ENCODE measurements at regions not wholly inside any gene's neighbourhood (a gene's known extent, or its start where the extent isn't known, plus 50 kb on each side); places are given as distances from the start of the nearest gene placed in this dataset.

DNA sequence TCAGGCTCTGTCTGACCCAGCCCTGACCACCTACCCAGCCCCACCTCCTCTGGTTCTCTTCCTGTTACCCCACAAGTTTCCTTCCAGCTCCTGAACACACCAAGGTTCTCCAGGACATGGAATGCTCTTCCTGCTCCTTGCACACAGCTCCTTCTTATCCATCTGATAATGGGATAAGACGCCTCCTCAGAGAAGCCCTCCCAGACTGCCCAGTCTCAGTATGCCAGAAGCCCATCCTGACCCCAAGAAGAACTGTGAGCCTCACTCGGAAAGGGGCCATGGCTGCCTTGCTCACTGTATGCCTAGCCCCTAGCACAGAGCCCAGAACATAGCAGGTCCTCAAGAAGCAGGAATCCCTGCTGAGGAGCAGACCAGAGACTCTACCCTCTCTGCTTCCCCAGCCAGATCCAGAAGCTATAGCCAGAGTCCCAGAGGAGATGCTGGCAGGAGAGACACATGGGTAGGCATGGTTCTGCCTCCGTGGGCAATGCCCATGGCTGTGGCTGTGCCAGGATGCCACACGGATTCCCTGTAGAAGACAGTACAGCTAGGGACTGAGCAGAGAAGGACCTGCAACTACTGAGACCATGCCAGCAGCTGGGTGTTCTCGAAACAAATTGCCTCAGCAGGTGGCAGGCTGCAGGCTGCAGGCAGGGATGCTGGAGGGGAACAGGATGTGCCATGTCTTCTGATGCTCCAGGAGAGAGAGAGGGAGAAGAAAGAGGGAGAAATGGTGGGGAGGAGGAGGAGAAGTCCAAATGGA lies 74.0 kb upstream of the LINGO1 start:
- Histone ChIP-seq H3K4me3 (no peak overlapping the region), H3K27ac (no peak overlapping the region)

- Histone ChIP-seq H3K4me3 (no peak overlapping the region), H3K27ac (no peak overlapping the region)
Observed at GRCh38 chr15:77702211-77702957, 69.7 kb upstream of the LINGO1 start.

- H3K4me3 ChIP-seq = no peak overlapping the region
- no peak overlapping the region for H3K27ac ChIP-seq
Observed at GRCh38 chr15:77698481-77698880, 65.8 kb upstream of the LINGO1 start.

GRCh38 chr15:77697893-77698292 lies 65.2 kb upstream of the LINGO1 start:
- H3K27ac ChIP-seq = no peak overlapping the region
- H3K4me3 ChIP-seq = no peak overlapping the region

DNA sequence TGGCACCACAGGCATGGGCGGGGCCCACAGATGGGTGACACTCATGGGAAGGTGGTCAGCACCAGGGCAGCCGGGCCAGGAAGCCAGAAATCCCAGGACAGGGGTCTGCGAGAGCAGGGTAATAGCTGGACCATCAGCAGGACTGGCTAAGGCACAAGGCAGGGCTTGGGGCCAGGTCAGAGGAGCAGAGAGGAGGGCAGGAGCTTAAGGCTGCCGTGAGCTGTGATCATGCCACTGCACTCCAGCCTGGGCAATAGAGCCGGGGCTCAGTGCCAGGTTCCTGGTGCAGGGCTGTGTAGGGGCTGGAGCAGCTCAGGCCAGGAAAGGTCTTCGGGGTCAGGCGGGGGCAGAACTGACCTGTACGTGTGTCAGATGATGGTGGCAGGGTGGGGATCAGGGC lies 64.2 kb upstream of the LINGO1 start:
- no peak overlapping the region for H3K4me3 ChIP-seq

GRCh38 chr15:77695961-77696582 lies 63.4 kb upstream of the LINGO1 start:
- Histone ChIP-seq H3K27ac (no peak overlapping the region), H3K4me3 (no peak overlapping the region)

More for the DNA sequence above, 64.2 kb upstream of the LINGO1 start:
- no peak overlapping the region for H3K27ac ChIP-seq

- H3K4me3 ChIP-seq = no peak overlapping the region
- no peak overlapping the region for H3K27ac ChIP-seq
Observed at GRCh38 chr15:77695548-77695947, 62.8 kb upstream of the LINGO1 start.

DNA sequence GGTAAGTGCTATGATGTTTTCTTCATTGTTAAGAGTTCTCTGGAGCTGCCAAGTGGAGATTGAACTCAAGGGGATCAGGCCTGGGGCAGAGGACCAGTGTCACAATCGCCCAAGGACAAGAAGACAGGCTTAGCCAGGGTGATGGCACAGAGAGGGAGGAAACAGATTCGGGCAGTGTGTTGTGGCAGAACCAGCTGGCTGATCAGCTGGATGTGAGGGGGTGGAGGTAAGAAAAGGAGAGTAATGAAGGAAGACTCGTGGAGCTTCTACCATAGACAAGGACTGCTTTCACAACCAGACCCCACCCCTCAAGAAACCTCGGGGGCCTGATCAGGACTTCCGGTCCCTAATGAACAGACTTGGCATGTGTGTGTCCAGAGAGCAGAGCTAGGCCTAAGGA lies 60.9 kb upstream of the LINGO1 start:
- Histone ChIP-seq H3K4me3 (no peak overlapping the region), H3K27ac (no peak overlapping the region)

DNA sequence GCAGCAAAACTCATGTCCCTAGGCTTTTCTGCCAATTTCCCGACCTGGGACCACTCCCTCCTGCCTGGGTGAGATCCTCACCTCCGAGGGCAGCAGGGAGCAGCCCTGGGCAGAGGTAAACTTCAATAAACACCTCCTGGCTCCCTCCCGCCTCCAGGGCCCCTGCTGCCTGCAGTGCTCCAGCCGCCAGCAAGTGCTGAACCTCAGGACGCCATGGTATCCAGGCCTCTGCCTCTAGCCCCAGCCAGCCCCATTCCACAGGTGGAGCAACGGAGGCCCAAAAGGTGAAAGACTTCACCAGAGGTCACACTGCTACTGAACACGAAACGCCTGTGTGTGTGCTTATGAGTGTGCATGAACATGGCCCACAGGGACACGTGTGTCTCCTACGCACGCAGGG lies 59.9 kb upstream of the LINGO1 start:
- H3K27ac ChIP-seq = no peak overlapping the region
- H3K4me3 ChIP-seq = no peak overlapping the region

DNA sequence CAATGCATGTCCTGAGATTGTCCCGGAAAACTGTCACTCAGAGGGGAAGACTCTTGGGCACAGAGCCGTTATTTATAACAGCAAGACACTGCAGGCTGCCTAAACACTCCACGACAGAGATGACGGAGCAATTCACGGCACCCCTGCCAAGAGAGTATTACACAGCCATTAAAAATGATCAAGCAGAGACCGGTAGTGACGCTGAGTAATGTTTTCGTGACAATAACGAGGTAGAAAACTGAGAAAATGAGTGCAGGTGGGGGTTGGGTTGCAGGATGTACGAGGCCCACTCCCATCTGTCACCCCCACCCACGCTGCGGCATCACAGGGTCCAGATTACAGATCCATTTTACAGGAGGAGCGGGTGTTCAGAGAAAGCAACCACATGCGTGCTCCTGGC lies 58.9 kb upstream of the LINGO1 start:
- Histone ChIP-seq H3K27ac (no peak overlapping the region), H3K4me3 (no peak overlapping the region)

- Histone ChIP-seq H3K27ac (no peak overlapping the region), H3K4me3 (no peak overlapping the region)
Observed at GRCh38 chr15:77689821-77690220, 57.1 kb upstream of the LINGO1 start.

DNA sequence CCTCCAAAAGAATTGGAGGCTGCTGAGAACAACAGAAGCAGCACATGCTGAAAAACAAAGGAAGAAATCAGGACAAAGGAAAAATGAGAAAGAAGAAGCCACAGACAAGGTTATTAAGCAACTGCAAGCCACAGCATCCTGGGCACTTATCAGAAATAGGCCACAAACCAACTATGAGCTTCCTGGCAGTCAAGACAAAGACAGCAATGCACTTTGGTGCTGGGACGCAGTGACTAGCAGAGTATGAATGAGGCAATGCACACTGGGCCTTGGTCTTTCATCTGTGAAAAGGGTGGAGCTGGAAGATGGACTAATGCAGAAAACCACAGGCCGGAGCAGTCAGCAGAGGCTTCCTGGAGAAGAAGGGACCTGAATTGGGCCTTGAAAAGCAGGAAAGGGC lies 56.0 kb upstream of the LINGO1 start:
- no peak overlapping the region for H3K4me3 ChIP-seq
- H3K27ac ChIP-seq = no peak overlapping the region

DNA sequence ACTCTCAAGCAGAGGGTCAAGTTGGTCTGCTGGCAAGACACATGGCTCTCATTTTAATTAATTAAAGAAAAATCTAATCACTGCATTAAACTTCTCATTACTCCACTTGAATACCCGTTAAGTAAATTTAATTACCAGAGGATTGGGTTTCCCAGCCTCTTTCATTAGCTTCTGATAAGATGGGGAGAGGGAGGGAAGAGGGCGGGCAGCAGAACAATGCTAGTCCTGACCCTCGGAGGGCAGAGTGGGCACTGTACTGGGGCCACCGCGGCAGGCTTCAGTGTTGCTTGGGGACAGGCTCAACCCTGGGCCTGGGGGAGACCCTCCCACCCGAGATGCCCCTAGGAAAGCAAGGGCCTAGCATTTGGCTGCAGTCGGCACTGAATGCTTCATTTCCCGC lies 55.6 kb upstream of the LINGO1 start:
- no peak overlapping the region for H3K27ac ChIP-seq
- no peak overlapping the region for H3K4me3 ChIP-seq

DNA sequence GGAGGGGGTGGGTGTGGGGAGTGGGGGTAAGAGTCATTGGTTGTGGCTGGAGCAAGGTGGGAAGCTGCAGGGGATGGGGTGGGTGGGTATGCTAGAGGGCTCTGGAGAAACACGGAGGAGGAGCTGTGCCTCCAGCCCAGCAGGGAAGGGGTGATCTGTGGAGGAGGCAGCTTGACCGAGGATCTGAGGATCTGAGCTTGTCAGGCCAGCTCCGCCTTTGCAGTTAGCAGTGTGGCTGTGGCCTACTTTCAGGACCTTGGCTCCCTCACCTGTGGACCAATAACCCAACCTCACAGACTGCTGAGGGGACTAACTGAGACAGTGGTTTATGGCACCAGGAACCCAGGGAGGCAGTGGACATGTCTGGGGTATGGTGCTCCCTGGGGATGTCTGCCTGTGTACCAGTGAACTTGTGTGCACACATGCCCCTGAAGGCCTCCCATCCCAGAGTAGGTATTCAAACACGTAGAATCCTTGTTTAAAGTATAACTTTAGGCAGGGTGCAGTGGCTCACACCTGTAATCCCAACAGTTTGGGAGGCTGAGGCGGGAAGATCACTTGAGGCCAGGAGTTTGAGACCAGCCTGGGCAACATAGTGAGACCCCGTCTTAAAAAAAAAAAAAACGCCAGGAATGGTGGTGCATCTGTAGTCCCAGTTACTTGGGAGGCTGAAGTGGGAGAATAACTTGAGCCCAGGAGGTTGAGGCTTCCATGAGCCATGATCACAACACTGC lies 52.5 kb upstream of the LINGO1 start:
- no peak overlapping the region for H3K4me3 ChIP-seq
- no peak overlapping the region for H3K27ac ChIP-seq

DNA sequence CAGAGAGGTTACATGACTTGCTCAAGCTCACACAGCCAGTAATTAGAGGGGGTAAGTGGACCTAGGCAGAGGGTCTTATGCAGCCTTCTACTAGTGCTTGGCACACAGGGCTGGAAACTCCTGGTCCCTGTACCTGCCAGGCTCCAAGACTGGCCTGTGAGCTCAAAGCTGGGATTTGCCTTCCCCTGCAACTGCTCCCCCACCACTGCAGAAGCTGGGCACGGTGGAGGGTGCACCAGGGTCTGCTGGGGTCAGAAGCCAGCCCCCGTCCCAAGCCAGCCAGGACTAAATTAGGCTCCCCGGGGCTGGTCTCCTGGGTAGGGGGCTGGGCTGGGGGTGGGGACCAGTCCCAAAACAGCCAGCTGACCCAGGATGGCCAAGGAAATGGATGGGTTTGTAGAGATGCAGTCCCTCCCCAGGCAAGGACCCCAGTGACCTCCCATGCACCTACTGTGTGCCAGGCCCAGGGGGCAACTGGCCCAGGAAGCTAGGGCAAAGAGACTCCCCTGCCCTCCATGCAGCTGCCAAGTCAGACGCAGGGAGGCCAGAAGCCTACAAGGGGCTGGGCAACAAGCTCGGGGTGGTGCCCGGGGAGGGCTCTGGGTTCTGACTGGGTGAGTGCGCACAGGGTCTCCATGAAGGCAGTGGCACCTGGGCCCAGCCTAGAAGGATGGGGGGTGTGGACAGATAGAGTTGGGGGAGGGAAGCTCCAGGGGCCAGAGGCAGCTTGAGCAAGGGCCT lies 51.8 kb upstream of the LINGO1 start:
- no peak overlapping the region for H3K27ac ChIP-seq
- no peak overlapping the region for H3K4me3 ChIP-seq

DNA sequence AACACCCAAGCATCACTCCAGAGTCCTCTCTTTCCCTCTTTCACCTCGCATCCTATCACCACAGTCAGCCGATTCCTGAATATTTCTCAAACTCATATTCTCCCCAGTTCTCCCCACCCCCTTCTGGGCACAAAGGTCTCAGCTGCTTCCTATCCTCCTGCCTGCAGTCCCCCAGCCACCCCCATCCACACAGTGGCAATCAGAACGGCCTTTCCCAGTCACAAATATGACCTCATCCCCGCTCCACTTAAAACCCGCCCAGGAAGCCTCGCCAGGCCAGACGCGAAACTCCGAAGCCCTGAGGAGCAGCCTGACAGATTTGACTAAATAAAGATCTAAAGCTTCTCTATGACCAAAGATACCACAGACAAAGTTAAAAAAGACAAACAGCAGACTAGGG lies 49.9 kb upstream of the LINGO1 start:
- no peak overlapping the region for H3K27ac ChIP-seq
- no peak overlapping the region for H3K4me3 ChIP-seq
